Common myeloid progenitor, CD34-positive (primary cell): ENCODE measurements at regions not wholly inside any gene's neighbourhood (a gene's known extent, or its start where the extent isn't known, plus 50 kb on each side); places are given as distances from the start of the nearest gene placed in this dataset.
A peak's percentile ranks its signal among the peaks of the same experiment; 100 is the strongest.

ENCODE experiments used
- CTCF ChIA-PET: fragments of 350-600 bp; sonication (Branson Sonifier 250); formaldehyde crosslinking; loops from one replicate; lab custom pipeline; 2021; ENCODE audit warnings: antibody characterized with exemption; lab: Charles Lee
- POLR2A ChIA-PET: fragments of 350-600 bp; sonication (Branson Sonifier 250); formaldehyde crosslinking; loops from one replicate; lab custom pipeline; 2021; ENCODE audit warnings: antibody characterized with exemption; lab: Charles Lee
- DNase-seq, 3 donors: peaks; one replicate each; pipeline versions ENCODE4 v3.0.0 to v3.0.0-alpha.2; 2013
- H3K27ac ChIP-seq, 2 experiments: 1 replicate in 1 of 2; 2 replicates in 1 of 2; pipeline ENCODE4 v1.7.0; 2013; ENCODE audit warnings: inconsistent platforms in 2 of 2, low read length in 2 of 2, mild to moderate bottlenecking in 2 of 2, low read depth in 1 of 2, moderate library complexity in 1 of 2; ENCODE audit not compliant: severe bottlenecking in 2 of 2, insufficient read depth in 1 of 2, poor library complexity in 1 of 2
- H3K27me3 ChIP-seq, 5 experiments: replicated peaks in 2 of 5; 1 replicate in 3 of 5; 2 replicates in 2 of 5; pipeline versions ENCODE4 v1.6.1 to v1.7.0; 2013; ENCODE audit warnings: low read length in 4 of 5, mild to moderate bottlenecking in 2 of 5, moderate library complexity in 2 of 5, inconsistent platforms in 1 of 5; ENCODE audit not compliant: insufficient read depth in 5 of 5, control insufficient read depth in 4 of 5
- H3K36me3 ChIP-seq, 4 experiments: 1 replicate in 2 of 4; 2 replicates in 2 of 4; pipeline versions ENCODE4 v1.6.1 to v1.7.0; 2013; ENCODE audit warnings: low read length in 3 of 4, control low read depth in 1 of 4, mild to moderate bottlenecking in 1 of 4; ENCODE audit not compliant: control insufficient read depth in 4 of 4, insufficient read depth in 4 of 4
- H3K4me1 ChIP-seq, 4 experiments: 1 replicate in 3 of 4; 2 replicates in 1 of 4; pipeline versions ENCODE4 v1.6.1 to v1.7.1; 2013; ENCODE audit warnings: low read length in 3 of 4, mild to moderate bottlenecking in 3 of 4, control low read depth in 1 of 4, inconsistent platforms in 1 of 4, moderate library complexity in 1 of 4; ENCODE audit not compliant: control insufficient read depth in 4 of 4, insufficient read depth in 4 of 4; ENCODE audit errors: control extremely low read depth in 1 of 4
- H3K4me3 ChIP-seq, 7 experiments: 1 replicate in 4 of 7; 2 replicates in 3 of 7; pipeline versions ENCODE4 v1.5.1 to v1.7.0; 2013; ENCODE audit warnings: mild to moderate bottlenecking in 7 of 7, low read length in 6 of 7, moderate library complexity in 6 of 7, inconsistent platforms in 2 of 7, low read depth in 2 of 7, control low read depth in 1 of 7; ENCODE audit not compliant: insufficient read depth in 4 of 7, control insufficient read depth in 1 of 7; ENCODE audit errors: extremely low read depth in 1 of 7
- H3K9me3 ChIP-seq, 5 experiments: 1 replicate in 4 of 5; 2 replicates in 1 of 5; pipeline versions ENCODE4 v1.6.1 to v1.7.1; 2013; ENCODE audit warnings: low read length in 4 of 5, mild to moderate bottlenecking in 2 of 5, inconsistent platforms in 1 of 5, low read depth in 1 of 5, moderate library complexity in 1 of 5; ENCODE audit not compliant: control insufficient read depth in 4 of 5, insufficient read depth in 2 of 5; ENCODE audit errors: control extremely low read depth in 1 of 5
- WGBS: methylation state at CpG from one replicate; pipeline ENCODE4 v1.1.5; 2013; ENCODE audit not compliant: insufficient coverage; 5-methylcytosine and 5-hydroxymethylcytosine counted together

GRCh38 chr6:7664003-7664402 lies 61.9 kb upstream of the BMP6 start:
- Histone ChIP-seq H3K27me3 (peaks cover 0 to 2% (median 0%) of the 10 kb centered on the region in 5 experiments), H3K9me3 (no peaks in the 10 kb centered on the region), H3K27ac (no peak overlapping the region), H3K4me1 (no peaks in the 10 kb centered on the region), H3K4me3 (no peak overlapping the region), H3K36me3 (no peaks in the 10 kb centered on the region)
- DNase-seq: no peak
- POLR2A ChIA-PET: no interaction called here
- CTCF ChIA-PET: no interaction called here
- no CpG with 5 or more reads among the region's 1 CpG for WGBS

- H3K36me3 ChIP-seq: no peaks in the 10 kb centered on the region
- H3K27ac ChIP-seq: no peak overlapping the region
- ChIA-PET POLR2A (no interaction called here), CTCF (interaction anchor here (1.1 to 1.2 kb wide), 2 partner anchors 16 to 22 kb away, joined by 3 read pairs; no protein-coding TSS in a partner anchor)
- H3K9me3 ChIP-seq: no peaks in the 10 kb centered on the region
- WGBS: no CpG with 5 or more reads among the region's 1 CpG
- H3K4me1 ChIP-seq: peaks cover 0 to 2% (median under 1%) of the 10 kb centered on the region in 4 experiments
- H3K4me3 ChIP-seq: no peak overlapping the region
- H3K27me3 ChIP-seq: peaks cover 0 to 2% (median 0%) of the 10 kb centered on the region in 5 experiments
- DNase-seq: no peak
Observed at GRCh38 chr6:7668936-7669335, 57.0 kb upstream of the BMP6 start.

GRCh38 chr6:7669742-7670141 lies 56.2 kb upstream of the BMP6 start:
- POLR2A ChIA-PET: no interaction called here
- peak in 1 of 3 donors; percentile 5 for DNase-seq
- no CpG with 5 or more reads among the region's 4 CpGs for WGBS
- H3K27me3 ChIP-seq: peaks cover 0 to 2% (median 0%) of the 10 kb centered on the region in 5 experiments
- no peaks in the 10 kb centered on the region for H3K9me3 ChIP-seq
- H3K36me3 ChIP-seq: no peaks in the 10 kb centered on the region
- CTCF ChIA-PET: interaction anchor here (1.1 to 1.4 kb wide), 2 partner anchors 23 to 205 kb away, joined by 3 read pairs; no protein-coding TSS in a partner anchor
- no peak overlapping the region for H3K4me3 ChIP-seq
- no peak overlapping the region for H3K27ac ChIP-seq
- peaks cover 0 to 8% (median 4%) of the 10 kb centered on the region in 4 experiments for H3K4me1 ChIP-seq

- ChIA-PET CTCF (interaction anchor here (0.8 to 1.4 kb wide), 4 partner anchors 11 to 332 kb away, joined by 3 to 4 read pairs (median 3); no protein-coding TSS in a partner anchor), POLR2A (interaction anchor here (0.5 kb wide), 1 partner anchor 31 kb away, joined by 5 read pairs; no protein-coding TSS in a partner anchor)
- Histone ChIP-seq H3K9me3 (no peaks in the 10 kb centered on the region), H3K4me1 (peaks cover 0 to 11% (median 4%) of the 10 kb centered on the region in 4 experiments), H3K36me3 (no peaks in the 10 kb centered on the region), H3K27ac (no peak overlapping the region), H3K27me3 (peaks cover 0 to 2% (median 0%) of the 10 kb centered on the region in 5 experiments), H3K4me3 (no peak overlapping the region)
- 97% methylated on average over 4 of the region's 7 CpGs for WGBS
- DNase-seq: no peak
Observed at GRCh38 chr6:7671076-7671475, 54.8 kb upstream of the BMP6 start.

- H3K4me1 ChIP-seq: peaks cover 0 to 11% (median 4%) of the 10 kb centered on the region in 4 experiments
- no peak overlapping the region for H3K27ac ChIP-seq
- peaks cover 0 to 2% (median 0%) of the 10 kb centered on the region in 5 experiments for H3K27me3 ChIP-seq
- ChIA-PET POLR2A (interaction anchor here (0.6 kb wide), 1 partner anchor 296 kb away, joined by 3 read pairs; no protein-coding TSS in a partner anchor), CTCF (interaction anchor here (0.8 to 1.0 kb wide), 4 partner anchors 11 to 338 kb away, joined by 3 to 4 read pairs (median 4); no protein-coding TSS in a partner anchor)
- WGBS: no CpG with 5 or more reads among the region's 3 CpGs
- H3K4me3 ChIP-seq: no peak overlapping the region
- H3K9me3 ChIP-seq: no peaks in the 10 kb centered on the region
- DNase-seq: no peak
- no peaks in the 10 kb centered on the region for H3K36me3 ChIP-seq
Observed at GRCh38 chr6:7671581-7671980, 54.3 kb upstream of the BMP6 start.

- H3K9me3 ChIP-seq: no peaks in the 10 kb centered on the region
- H3K4me1 ChIP-seq: peaks cover 0 to 11% (median 4%) of the 10 kb centered on the region in 4 experiments
- POLR2A ChIA-PET: interaction anchor here (0.6 kb wide), 1 partner anchor 296 kb away, joined by 3 read pairs; no protein-coding TSS in a partner anchor
- no peaks in the 10 kb centered on the region for H3K36me3 ChIP-seq
- H3K27ac ChIP-seq: no peak overlapping the region
- peaks cover 0 to 2% (median 0%) of the 10 kb centered on the region in 5 experiments for H3K27me3 ChIP-seq
- 97% methylated on average over 16 of the region's 20 CpGs for WGBS
- CTCF ChIA-PET: interaction anchor here (0.8 to 1.6 kb wide), 4 partner anchors 50 to 338 kb away, joined by 3 to 5 read pairs (median 4); no protein-coding TSS in a partner anchor
- DNase-seq: no peak
- H3K4me3 ChIP-seq: no peak overlapping the region
Observed at GRCh38 chr6:7672066-7673062, 53.5 kb upstream of the BMP6 start.
